ELR (cell line): ENCODE measurements at regions not wholly inside any gene's neighbourhood (a gene's known extent, or its start where the extent isn't known, plus 50 kb on each side); places are given as distances from the start of the nearest gene placed in this dataset.

Experiments used
- DNase-seq: peaks from one replicate; pipeline ENCODE4 v3.0.0-alpha.2; 2015; ENCODE audit warnings: low read depth

DNA sequence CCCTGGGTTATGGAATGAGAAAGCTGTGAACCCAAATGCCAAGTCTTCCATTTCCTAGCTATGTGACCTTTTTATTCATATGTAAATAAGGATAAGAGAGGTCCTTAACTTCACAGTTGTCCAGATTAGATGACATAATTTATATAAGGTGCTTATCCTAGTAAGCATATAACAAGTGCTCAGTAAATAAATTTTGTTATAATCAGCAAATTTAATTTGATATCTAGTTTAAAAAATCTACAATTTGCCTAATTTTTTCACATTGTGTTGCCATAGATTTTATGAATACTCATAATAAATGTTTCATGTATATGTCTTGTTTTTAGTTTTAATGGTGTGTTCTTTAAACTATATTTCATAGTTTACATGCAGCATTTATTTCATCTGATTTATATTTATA is 130.4 kb upstream of the SPRY1 start:
- DNase-seq = no peak

DNA sequence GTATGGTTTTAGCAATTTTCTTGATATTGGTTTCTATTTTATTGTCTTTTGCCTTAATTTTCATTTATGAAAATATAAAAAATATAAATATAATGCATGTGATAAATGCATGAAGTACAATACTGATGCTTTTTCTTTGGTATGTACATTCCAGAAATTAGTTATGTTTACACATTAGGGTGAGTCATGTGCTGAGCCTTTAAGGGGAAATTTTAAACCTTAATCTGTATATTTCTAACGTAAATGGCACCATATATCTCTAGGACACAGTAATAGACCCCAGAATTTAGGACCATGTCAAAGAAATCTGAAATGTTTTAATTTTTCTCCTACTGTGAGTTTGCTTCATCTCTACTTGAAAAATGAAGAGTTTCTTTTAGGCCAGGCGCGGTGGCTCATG is 117.8 kb upstream of the SPRY1 start:
- DNase-seq = peak; percentile 50

DNA sequence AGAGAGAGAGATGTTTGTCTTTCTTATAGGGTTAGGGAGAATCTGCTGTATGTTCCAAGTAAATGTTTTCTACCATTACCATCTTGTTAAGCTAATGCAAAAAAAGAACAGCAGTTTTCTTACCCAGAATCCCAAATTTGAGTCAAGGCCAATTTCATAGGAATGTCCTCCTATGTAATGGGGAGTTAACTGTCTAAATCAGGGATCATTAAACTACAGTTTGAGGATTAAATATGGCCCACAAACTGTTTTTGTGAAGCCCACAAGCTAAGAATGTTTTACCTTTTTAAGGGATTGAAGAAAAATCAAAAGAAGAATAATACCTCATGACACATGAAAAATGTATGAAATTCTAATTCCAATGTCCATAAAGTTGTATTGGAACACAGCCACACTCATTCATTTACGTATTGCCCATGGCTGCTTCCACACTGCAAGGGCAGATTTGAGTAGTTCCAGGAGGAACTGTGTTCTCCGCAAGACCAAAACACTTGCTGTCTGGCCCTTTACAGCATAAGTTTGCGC is 113.2 kb upstream of the SPRY1 start:
- DNase-seq = no peak

DNA sequence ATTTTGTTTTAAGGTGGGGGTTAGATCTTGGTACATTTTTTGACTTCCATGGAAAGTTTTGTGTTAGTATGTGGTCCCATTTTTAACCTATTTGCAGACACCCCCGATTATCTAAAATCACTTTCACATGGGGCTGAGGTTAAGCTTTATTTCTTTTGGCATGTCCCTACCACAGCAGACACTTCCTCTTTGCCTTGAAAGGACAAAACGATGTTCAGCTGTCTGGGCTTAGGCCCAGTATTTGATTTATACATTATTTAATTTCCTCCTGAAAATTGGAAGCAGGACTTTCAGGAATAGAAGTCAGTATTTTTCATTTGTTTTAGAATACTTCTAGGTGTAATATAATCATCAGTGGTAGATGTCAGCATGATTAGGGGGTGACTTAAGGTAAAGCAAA is 112.4 kb upstream of the SPRY1 start:
- no peak for DNase-seq

DNA sequence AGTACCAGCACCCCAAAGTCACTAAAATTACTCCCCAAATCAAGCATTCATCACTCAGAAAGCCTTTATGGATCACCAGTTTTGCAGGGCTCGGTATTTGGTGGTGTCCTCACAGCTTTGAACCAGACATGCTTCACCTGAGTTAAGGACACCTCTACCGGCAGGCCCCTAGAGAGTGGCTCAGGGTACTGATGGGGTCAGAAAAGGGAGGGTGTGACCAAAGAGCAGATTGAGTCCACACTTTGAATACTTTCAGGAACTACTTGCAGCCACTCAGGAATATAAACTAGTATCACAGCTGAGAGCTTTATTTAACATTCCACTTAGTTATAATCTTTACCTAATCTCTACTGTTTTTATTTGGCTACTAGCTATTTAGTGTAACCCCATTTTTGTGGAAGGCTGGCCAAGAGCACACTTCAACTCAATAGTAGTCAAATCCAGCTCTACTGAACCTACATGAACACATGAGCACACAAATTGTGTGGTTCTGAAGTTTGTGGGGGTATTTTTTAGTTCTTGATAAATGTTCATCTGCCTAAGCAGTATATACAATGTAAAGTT is 109.6 kb upstream of the SPRY1 start:
- DNase-seq = no peak

DNA sequence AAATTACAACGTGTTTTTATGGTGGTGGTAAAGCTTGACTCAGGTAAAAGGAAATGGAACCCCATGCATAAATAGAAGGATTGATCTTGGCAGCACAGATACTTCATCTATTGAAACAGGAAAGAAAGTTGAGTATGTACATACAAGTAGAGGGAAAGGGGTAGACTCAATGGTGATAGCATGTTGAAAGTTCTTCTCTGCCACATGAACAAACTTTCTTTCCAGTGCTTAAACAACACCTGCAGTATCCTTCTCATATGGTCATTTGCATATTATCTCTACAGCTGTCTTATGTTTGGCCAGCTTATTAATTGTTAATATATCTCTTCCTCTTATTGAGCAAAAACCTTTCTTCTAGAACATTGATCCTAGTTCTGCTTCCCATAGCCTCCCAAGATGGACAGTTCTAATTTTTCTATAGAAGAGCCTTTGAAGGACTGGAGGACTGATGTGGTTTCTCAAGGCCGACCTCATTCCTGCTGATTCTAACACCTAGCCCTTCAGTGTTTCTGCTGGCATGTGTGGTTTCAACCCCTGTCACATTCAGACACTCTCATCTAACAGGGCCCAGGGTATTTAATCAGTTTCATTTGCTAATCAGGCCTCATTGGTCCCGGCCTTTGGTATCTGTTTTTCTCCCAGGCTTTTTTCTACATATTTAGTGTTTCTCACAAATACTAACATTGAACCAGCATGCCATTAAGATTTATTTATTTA is 108.1 kb upstream of the SPRY1 start:
- DNase-seq = no peak

DNA sequence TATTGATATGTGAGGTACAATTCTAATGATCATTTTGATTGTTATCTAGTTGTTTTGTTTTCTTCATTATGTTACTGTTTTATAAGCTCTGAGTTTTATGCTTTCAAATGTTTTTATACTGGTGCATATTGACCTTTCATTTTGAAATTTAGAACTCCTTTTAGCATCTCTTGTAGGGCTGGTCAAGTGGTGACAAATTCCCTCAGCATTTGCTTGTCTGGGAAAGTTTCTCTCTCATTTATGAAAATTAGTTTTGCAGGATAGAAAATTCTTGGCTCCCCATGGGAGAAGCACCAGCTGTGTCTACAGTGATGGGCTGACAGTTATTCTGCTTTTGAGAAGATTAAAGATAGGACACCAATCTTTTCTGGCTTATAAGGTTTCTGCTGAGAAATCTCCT is 105.3 kb upstream of the SPRY1 start:
- DNase-seq = no peak

DNA sequence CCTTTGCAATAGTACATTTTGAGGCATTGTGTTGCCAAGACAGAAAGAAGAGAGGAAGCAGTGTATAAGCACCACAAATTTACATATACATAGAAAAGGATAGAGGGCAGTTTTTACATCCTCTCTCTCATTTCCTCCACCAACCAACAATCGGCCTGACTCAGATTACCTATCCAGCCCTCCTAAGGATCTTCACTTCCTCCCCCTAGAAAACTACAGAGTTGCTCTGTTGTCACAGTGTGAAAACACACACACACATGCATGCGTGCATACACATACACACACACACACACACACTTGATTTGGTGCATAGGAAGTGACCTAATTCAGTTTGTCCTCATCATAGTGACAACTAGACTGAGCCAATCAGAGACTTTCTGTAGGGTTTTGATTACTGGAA is 98.8 kb upstream of the SPRY1 start:
- no peak for DNase-seq

DNA sequence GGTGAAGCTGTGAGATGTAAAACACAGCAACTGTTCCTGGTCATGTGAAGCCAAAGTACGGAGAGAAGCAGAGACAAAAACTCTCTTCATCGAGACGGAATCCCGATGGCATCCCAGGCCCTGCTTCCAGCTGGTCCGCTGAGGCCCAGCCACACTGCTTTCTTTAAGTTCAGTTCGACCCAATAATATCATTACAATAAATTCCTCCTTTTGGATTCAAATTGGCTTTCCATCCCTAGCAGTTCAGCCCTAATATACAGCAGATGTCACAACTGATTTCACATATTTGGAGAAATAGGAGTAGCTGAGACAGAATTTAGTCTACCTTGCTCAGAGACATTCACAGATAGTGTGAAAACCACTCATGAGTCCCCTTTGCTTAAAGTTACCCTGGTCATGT is 98.3 kb upstream of the SPRY1 start:
- DNase-seq = no peak

DNA sequence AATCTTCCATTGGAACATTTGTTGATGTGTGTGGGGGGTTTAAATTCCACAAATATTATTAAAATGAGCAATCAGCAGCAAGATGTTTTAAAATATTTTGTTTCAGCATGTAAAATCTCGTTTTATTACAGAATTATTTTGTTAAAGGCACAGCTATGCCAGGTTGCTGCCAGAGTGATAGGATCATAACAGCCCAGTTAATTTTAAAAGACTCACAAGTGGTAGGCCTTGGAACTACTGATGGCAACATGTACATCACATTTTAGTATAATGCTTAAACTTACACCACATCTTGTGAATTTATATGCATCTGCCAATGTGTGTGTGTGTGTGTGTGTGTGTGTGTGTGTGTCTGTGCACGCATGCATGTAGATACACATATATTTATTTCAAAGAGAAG is 97.8 kb upstream of the SPRY1 start:
- DNase-seq = peak; percentile 11

DNA sequence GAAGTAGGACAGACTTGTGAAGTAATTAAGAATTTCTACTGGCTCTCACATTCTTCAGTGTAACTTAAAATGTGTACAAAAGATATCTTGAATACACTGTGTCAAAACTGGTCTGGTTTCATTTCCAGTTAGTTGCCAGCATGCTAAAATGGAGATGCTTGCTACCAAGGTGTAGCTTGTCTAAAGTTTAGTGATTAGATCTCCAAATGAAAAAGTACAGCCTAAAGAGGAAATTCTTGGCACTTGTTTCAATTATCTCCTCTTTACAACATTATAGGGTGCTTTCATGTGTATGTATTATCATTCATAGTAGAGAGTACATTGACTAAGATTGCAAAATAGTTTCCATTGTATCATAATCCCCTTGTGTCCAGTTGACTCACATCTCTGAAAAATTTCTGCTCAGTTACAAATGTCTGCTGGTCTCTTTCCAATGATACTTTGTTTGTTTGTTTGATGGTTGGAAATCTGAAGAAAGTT is 97.3 kb upstream of the SPRY1 start:
- peak; percentile 42 for DNase-seq

DNA sequence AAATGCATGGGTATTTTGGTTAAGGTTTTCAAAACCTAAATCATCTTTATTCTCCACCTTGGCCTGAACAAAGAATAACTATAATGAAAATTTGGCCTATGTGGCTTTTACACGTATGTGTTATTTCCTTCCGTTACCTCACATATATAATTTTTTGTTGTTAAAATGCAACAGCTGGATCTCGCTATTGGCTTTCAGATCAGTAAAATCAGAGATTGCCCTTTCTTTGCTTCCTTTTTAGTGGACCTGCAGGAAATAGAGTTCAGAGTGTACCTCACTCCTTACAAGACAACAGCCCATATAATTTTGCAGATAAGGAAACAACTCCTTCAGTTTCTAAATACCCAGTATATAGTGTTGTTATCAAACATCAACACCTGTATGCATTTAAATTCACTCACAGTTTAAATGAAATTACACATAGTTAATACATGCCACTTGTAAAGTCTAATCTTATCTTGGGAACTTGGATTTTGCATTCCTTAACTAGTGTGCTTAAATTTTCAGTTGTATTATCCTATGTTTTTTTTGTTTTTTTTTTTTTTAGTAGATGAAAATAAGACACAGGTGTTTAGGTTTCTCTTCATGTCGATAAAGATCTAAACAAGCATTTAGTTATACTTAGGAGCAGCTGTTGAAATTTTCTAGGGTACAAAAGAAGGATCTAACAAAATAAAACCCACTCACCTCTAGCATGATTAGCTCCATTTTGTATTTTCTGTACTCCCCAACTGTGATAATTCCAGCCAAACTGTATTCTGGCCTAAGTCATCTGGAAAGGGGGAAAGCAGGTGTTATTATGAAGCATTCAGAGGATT is 96.2 kb upstream of the SPRY1 start:
- no peak for DNase-seq

DNA sequence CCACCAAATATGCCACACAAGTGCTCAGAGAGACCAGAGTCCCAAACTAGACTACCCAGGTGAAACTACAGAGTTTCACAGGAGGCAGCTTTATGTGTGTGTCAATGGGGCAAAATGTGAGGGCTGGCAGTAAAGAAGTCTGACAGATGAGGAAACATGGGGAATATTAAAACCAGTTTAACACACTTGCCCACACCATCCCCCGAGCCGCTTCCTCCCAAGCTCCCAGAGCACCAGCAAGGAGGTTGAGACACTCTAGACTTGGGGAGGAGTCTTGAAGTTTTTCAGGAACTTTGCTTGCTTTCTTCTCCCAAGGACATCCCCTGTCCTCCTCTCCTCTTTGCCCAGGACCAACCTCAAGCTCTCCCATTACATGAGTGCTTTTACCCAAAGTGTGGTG is 94.7 kb upstream of the SPRY1 start:
- no peak for DNase-seq

DNA sequence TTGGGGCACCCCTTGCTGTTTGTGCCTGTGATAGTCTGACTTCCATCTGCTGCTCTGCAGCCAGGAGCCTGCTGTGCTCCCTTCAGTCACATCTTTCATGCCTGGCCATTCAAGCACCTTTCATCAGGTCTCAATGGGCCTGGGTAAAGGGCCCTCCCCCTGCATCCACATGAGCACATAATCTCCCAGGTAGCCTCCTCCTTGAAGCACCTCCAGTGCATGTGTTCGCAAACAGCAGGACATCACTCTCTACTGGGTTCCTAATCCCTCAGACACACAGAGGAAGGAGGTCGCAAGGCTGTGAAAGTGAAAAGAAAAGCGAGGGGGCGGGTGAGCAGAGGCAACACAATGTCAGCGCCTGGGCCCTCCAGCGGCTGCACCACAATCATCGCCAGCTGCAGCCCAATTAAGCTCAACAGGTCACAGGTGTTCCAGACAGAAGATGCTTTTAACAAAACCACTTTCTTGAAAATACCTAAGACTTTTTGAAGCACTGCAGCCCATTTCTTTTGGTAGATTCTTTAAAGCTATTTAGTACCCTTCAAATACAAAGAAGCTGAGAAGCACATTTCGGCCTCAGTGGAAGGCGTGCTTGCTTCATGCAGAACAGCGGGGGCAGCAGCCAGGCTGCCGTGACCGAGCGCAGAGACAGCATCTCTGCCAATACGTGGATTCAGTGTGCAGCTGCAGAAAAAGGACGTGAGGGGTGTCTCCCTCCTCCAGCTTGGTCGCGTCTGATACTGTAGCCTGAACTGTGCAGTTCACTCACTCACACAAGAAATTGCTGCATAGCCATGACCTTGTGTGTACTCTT is 92.2 kb upstream of the SPRY1 start:
- no peak for DNase-seq

DNA sequence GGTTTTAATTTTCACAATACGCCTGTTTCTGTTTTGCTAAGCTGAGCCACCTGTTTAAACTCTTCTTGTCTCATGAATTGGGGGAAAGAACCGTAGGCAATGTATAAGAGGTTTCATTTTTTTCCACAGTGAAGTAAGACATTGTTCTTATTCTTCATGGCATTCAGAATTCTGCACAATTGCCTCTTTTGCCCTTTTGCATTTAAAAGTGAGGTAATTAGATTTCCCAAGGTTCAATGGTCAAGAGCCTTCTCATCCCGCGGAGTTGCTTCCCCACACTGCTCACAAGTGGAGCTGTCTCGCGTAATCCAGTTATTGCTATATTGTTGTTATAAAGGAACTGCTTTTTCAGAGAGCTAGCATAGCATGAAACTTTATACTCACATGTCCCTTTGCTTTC is 90.9 kb upstream of the SPRY1 start:
- DNase-seq = no peak

DNA sequence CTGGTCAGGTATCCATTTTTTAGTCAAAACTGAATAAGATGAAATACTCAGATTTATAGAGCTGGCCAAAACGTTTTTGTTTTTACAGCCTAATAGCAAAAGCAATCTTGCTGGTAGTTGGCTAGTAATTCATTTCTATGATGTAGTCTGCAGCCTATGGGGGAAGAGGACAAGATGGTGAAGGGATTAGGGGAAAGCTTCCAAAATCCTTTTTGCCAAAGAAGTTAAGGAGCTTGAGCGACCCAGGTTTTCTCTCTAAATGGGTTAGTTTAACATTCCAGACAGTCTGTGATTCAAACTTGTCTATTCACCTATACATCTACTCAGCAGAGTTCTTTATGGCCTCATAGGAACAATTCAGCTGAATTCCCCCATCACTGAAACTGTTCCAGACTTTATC is 89.8 kb upstream of the SPRY1 start:
- no peak for DNase-seq

DNA sequence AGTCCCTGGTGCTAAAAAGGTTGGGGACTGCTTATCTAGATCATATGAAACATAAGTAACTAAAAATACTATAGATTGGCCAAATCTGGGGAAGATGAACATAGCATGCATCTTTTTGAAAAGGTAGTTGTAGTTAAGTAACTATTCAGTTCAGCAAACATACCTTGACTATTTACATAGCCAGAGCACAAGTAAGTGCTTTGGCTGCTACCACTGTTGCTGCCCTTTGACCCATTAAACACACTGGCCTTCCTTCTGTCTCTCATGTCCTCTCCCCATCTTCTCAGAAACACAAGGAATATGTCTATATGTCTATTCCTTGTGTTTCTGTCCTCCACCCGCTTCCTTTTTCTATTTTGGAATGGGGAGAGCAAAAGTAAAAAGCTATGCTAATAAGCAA is 87.9 kb upstream of the SPRY1 start:
- DNase-seq = no peak

DNA sequence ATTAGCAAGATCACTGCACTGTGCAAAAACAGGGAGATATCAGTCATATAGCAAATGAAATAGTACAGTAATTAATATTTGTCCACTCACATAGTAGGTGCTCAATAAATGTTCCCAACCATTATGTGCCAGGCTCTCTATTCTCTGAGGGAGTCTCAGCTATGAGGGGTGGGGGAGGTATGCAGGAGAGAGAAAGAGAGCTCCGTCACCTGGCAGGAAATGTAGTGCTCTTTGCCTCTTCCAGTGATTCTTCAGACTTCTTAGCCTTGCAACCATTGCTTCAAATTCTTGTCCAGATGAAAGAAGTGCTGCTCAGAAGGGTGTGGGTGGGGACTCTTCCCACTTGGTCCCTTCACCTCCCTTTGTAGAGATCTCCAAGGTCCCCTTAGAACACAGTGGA is 84.5 kb upstream of the SPRY1 start:
- DNase-seq = no peak

DNA sequence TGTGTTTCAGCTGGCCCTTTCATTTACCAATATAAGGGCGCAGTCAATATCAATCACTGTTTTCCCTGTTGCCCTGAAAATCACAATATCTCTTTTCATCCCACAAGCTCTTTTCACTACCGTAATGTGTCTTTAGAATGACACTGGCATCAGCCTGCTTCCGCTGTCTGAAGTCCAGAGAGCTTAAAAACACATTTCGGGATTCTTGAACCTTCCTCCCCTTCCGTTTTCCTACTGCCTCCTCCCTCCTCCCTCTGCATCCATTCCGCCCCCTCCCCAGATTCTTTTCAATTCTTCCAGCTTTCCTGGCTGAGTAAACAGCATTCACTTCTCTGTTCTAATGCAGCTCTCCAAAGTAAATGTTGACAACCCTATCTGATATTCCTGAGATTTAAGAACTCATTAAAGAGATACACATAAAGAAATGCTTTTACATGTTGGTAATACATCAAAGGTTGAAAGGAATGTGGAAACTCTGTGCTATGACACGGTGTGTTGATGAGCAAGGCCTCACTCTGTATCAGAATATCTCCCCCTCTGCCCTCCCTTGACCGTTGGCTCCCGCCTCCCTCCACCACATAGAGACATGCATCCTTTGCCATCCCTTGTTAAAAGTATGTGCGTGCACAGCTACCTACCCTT is 83.5 kb upstream of the SPRY1 start:
- DNase-seq = no peak

DNA sequence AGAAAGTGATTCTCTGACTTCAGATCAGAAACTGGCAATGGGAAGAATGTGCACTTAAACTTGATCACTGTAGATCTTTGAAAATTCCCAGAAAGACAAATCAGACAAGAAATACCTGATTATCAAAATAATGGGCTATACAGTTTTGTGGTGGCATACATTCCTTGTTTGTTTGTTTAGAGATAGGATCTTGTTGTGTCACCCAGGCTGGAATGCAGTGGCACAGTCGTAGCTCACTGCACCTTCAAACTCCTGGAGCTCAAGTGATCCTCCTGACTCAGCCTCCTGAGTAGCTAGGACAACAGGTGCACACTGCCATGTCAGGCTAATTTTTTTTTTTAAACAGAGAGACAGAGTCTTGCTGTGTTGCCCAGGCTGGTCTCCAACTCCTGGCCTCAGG is 81.0 kb upstream of the SPRY1 start:
- no peak for DNase-seq

DNA sequence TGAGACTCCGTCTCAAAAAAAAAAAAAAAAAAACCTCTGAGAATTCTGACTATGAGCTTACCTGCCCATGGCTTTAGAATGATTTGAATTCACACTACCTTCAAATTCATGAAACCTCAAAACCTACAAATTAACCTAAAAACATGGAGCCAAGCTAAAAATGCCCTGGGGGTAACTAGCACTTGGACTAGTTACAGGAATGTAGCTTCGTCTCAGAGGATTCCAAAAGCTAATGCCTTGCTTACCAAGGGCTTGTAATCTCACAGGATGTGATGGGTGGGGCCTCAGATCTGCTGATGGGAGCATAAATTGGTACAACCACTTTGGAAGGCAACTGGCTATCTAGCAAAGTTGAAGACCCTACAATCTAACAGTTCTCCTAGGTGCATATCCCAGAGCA is 79.4 kb upstream of the SPRY1 start:
- DNase-seq = no peak

DNA sequence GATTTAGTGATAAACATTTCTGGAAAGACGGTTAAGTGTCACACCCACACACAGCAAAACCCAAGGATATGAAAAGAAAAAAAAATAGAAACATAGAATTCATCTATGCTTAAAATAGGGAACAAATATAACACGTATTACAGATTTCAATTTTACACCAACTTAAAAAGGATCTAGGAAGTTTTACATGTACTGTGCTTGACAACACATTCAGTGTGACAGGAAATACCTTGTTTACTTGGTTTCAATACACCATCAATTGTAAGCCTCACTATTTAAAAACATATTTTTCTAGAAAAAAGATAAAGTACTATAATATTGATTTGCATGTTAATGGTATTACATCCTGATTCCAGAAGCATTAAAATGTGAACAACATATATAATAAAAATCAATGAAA is 77.0 kb upstream of the SPRY1 start:
- no peak for DNase-seq
